Iris pigment epithelial cell (primary cell): ENCODE measurements at regions not wholly inside any gene's neighbourhood (a gene's known extent, or its start where the extent isn't known, plus 50 kb on each side); places are given as distances from the start of the nearest gene placed in this dataset.
"Not testable (repeated sequence)": the region's sequence is repeated elsewhere in the genome, so short reads cannot be mapped to it uniquely, and the experiment has no call there.

Experiments
- DNase-seq: peaks from one replicate; pipeline ENCODE4 v3.0.0-alpha.2; 2011; ENCODE audit warnings: low read depth

GRCh38 chr1:30151119-30151518 is 572.3 kb downstream of the MATN1 start:
- no peak for DNase-seq

GRCh38 chr1:30149226-30149625 is 574.2 kb downstream of the MATN1 start:
- DNase-seq: no peak

- DNase-seq: no peak
Observed at GRCh38 chr1:30148676-30149075, 574.7 kb downstream of the MATN1 start.

GRCh38 chr1:30147188-30147587 is 576.2 kb downstream of the MATN1 start:
- no peak for DNase-seq

GRCh38 chr1:30146448-30146847 is 576.9 kb downstream of the MATN1 start:
- DNase-seq: no peak

- no peak for DNase-seq
Observed at GRCh38 chr1:30145723-30146303, 577.6 kb downstream of the MATN1 start.

- no peak for DNase-seq
Observed at GRCh38 chr1:30144831-30145230, 578.6 kb downstream of the MATN1 start.

GRCh38 chr1:30143517-30143916 is 579.9 kb downstream of the MATN1 start:
- no peak for DNase-seq

- DNase-seq: no peak
Observed at GRCh38 chr1:30140566-30140965, 582.8 kb downstream of the MATN1 start.

GRCh38 chr1:30138891-30139290 is 584.5 kb downstream of the MATN1 start:
- no peak for DNase-seq

- no peak for DNase-seq
Observed at GRCh38 chr1:30137001-30137400, 586.4 kb downstream of the MATN1 start.

- no peak for DNase-seq
Observed at GRCh38 chr1:30135698-30136097, 587.7 kb downstream of the MATN1 start.

GRCh38 chr1:30134466-30135217 is 588.7 kb downstream of the MATN1 start:
- DNase-seq: no peak

- DNase-seq: no peak
Observed at GRCh38 chr1:30133414-30134055, 589.9 kb downstream of the MATN1 start.

GRCh38 chr1:30132602-30133286 is 590.6 kb downstream of the MATN1 start:
- DNase-seq: no peak

- DNase-seq: not testable (repeated sequence)
Observed at GRCh38 chr1:30130566-30130965, 592.8 kb downstream of the MATN1 start.

GRCh38 chr1:30130099-30130498 is 593.3 kb downstream of the MATN1 start:
- DNase-seq: no peak

- no peak for DNase-seq
Observed at GRCh38 chr1:30129421-30130055, 593.8 kb downstream of the MATN1 start.

- no peak for DNase-seq
Observed at GRCh38 chr1:30129001-30129408, 594.4 kb downstream of the MATN1 start.

GRCh38 chr1:30126848-30127247 is 596.5 kb downstream of the MATN1 start:
- DNase-seq: no peak

GRCh38 chr1:30125821-30126170 is 597.6 kb downstream of the MATN1 start:
- DNase-seq: no peak

- DNase-seq: no peak
Observed at GRCh38 chr1:30125021-30125820, 598.2 kb downstream of the MATN1 start.
